Femur (tissue), 1 donor: ENCODE measurements at regions not wholly inside any gene's neighbourhood (a gene's known extent, or its start where the extent isn't known, plus 50 kb on each side); places are given as distances from the start of the nearest gene placed in this dataset.

ENCODE experiments used
- DNase-seq: peaks from one replicate; pipeline ENCODE4 v3.0.0-alpha.2; 2017

GRCh38 chr13:80235166-80235966, 105.6 kb downstream of the SPRY2 start:
- DNase-seq, result no peak

- no peak for DNase-seq
These were observed 113.3 kb downstream of the SPRY2 start for GRCh38 chr13:80227645-80228044.

- no peak for DNase-seq
These were observed 114.3 kb downstream of the SPRY2 start for GRCh38 chr13:80226645-80227044.

GRCh38 chr13:80224468-80224867, 116.5 kb downstream of the SPRY2 start:
- DNase-seq, result no peak

GRCh38 chr13:80217614-80218456, 123.1 kb downstream of the SPRY2 start:
- DNase-seq, result no peak

GRCh38 chr13:80215368-80215767, 125.6 kb downstream of the SPRY2 start:
- no peak for DNase-seq

GRCh38 chr13:80214521-80214991, 126.4 kb downstream of the SPRY2 start:
- no peak for DNase-seq

- no peak for DNase-seq
These were observed 126.9 kb downstream of the SPRY2 start for GRCh38 chr13:80214050-80214449.

- no peak for DNase-seq
These were observed 127.7 kb downstream of the SPRY2 start for GRCh38 chr13:80213201-80213600.

- DNase-seq, result no peak
These were observed 129.4 kb downstream of the SPRY2 start for GRCh38 chr13:80211566-80211965.

- DNase-seq, result no peak
These were observed 136.3 kb downstream of the SPRY2 start for GRCh38 chr13:80204642-80205041.

- DNase-seq, result no peak
These were observed 137.4 kb downstream of the SPRY2 start for GRCh38 chr13:80203496-80203895.

GRCh38 chr13:80201694-80202468, 139.0 kb downstream of the SPRY2 start:
- no peak for DNase-seq

- DNase-seq, result no peak
These were observed 141.2 kb downstream of the SPRY2 start for GRCh38 chr13:80199585-80200292.

- no peak for DNase-seq
These were observed 141.9 kb downstream of the SPRY2 start for GRCh38 chr13:80199067-80199466.

- DNase-seq, result no peak
These were observed 144.2 kb downstream of the SPRY2 start for GRCh38 chr13:80196756-80197155.

- DNase-seq, result no peak
These were observed 145.3 kb downstream of the SPRY2 start for GRCh38 chr13:80195649-80196048.

- no peak for DNase-seq
These were observed 150.9 kb downstream of the SPRY2 start for GRCh38 chr13:80189889-80190597.

- DNase-seq, result no peak
These were observed 160.1 kb downstream of the SPRY2 start for GRCh38 chr13:80180740-80181355.

GRCh38 chr13:80177327-80177726, 163.6 kb downstream of the SPRY2 start:
- no peak for DNase-seq

- DNase-seq, result no peak
These were observed 167.7 kb downstream of the SPRY2 start for GRCh38 chr13:80173224-80173623.
